LoVo (cell line): ENCODE measurements at regions not wholly inside any gene's neighbourhood (a gene's known extent, or its start where the extent isn't known, plus 50 kb on each side); places are given as distances from the start of the nearest gene placed in this dataset.

ENCODE experiments used
- DNase-seq: peaks from one replicate; pipeline ENCODE4 v3.0.0-alpha.2; 2016; ENCODE audit warnings: low spot score

DNA sequence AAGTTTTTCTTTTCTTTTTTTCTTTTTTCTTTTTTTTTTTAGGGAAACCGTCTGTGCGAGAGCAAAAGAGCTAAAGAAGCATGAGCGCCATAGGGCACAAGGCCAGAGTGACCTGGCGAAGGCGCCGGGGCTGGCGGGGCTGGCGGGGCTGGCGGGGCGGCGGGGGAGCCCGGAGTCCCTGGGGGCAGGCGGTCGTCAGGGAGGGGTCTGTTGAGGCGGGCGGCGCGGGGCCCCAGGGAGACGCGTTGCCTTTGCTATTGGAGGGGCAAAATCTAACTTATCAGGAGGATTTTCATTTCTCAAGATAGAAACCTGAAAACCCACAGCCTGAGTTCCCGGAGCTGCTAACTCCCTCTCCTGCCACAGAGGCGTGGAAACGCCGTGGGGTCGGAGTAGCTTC is 135.6 kb upstream of the SMAD1 start:
- DNase-seq = no peak

DNA sequence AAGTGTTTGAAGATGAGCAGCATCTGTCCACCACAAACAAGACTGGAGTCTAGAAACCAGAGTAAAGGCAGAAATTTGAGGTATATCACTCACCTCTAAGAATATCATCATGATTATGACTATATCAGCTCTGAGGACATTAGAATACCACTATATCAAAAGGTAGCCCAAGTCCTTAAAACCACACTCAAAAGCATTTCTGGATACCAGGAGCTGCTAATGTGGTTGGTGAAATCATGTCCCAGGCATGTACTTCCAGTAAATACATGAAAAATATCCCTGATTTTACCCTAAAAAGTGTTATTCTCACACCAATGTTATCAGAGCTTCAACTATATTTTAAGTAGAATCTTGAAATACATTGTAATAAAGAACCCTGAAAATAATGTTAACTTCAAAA is 136.3 kb upstream of the SMAD1 start:
- DNase-seq = no peak

DNA sequence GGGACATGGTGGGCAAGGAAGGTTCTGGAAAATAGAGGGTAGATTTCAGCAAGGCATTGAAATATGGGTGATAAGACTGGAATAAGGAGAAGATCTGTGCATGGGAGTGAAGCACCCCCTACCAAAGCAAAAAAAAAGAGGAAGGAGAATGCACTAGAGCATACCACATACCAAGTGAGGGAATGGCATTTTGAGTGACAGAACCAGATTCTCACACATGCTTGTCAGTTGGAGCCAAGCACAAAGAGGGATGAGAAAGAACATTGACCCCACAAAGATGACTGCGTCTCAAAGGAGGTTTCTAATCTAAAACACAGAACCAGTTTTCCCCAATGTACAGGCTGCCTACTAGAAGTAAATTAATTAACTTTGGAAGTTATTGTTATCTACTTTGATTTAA is 140.3 kb upstream of the SMAD1 start:
- DNase-seq = no peak

DNA sequence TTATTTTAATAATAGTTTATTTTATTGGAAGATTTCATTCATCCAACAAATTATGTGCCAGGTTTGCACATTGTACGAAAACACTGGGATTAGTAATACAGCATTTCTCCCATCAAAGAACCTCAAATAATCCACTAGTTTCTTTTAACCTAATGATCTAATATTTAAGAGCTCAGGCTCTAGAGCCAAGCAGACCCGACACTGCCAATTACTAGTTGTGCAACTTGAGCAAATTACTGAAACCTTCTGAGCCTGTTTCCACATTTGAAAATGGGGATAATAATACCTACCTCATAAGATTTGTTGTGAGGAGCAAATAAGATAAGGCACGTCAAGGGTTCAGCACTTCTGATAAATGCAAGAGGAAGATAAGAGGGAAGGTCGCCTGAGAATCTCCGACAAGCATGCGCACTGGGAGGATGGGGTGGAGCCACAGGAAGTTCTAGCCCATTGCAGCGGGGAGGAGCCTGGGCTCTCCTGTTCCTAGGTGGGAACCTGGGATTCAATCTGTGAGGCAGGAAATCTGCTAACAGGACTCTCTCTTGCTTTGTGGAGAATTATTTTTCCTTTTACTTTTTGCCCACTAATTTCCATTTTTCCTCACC is 141.5 kb upstream of the SMAD1 start:
- DNase-seq = no peak

DNA sequence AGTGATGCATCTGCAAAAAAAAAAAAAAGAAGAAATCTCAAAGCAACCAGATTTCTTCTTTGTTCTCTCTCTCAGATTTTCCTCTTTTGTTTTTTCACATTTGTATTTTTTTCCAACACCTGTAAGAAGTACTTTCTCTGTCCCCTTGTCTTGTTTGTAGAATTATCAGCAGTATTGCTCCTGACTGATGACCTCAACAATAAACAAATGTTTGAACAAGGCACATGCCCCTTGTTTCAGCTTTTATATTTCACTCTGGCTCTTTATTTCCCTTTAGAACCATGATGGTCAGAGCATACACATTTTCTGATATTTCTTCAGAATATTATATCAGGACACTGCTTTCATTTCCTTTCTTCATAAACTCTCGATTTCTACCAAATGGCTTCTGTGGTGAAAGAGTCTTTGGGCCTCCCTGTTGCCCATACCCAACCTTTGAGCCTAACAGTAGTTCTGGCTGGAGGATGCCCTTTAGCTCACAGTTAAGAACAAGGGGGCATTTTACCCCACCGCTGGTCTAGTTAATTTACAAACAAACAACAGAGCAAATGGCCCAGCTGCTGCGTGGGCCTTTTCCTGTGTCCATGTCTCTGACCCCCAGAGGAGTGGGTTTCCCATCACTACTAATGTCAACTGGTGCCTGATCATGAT is 142.5 kb upstream of the SMAD1 start:
- DNase-seq = no peak

DNA sequence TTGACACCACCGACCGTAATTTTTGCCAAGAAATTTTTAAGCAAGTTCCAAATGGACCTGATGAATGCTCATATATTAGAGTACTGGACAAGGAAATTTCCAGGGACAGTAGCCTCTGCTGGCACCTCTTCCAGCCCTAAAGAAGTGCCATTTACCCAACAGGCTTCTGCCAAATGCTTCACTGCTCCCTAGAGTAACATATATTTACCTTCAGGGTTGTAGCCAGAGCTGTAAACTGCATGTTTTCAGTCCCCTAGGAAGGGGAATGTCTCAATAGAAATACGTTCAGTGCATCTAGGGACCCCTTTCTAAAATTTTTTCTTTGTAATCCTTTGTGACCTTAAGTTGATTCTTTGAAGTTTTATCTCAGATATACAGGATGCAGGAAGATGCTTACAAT is 143.1 kb upstream of the SMAD1 start:
- no peak for DNase-seq

DNA sequence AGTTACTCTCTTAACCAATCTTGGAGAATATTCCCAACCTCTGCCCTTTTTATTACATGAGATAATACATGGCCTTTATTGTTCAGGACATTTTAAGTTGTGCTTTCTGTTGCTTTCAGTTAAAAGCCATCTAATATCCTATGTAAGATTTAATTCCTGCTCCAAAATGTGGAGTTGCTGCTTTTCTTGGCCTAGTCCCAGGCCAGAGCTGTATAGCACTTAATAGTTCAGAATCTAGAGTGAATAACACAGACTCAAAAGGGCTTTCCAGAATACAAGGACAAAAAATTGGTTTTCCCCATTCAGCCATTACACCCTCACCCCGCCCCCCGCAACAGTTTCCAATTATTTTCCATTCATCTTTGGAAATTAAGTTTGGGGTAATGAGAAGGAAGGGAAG is 144.3 kb upstream of the SMAD1 start:
- no peak for DNase-seq

DNA sequence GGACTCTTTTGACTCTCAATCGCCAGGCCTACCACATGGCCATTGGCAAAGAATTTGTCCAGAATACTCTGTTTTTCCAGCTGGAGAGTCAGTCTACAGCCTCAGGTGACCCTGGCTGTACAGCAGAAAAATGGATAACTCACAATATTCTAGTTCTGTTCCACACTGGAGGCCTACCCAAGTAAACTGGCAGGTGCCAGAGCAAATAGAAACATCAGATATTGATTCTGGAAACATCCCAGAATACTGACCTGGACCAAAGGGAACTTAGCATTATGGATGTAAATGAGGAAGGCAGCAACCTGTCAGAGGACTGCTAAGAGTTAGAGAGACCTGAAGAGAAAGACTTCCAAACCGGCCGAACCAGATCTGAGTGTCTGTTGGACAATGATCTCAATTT is 147.9 kb upstream of the SMAD1 start:
- DNase-seq = no peak

DNA sequence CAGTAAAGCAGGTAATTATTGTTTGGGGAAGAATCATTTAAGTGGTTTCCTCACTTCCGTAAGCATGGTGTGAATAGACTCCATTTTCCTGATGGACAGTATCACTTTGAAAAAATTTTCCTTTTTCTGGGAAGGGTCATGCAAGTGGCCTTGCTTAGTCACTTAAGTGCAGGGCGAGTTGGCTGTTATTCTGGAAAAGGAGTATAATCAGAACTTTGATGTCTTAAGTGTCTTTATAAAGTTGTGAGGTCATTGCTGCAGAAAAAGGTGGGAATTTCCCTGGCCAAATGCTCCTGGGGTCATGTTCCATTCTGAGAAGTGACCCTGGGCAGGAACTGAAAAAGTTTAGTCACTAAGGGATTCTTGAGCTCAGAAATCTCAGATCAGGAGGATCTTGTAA is 146.1 kb upstream of the OTUD4 start:
- DNase-seq = no peak

DNA sequence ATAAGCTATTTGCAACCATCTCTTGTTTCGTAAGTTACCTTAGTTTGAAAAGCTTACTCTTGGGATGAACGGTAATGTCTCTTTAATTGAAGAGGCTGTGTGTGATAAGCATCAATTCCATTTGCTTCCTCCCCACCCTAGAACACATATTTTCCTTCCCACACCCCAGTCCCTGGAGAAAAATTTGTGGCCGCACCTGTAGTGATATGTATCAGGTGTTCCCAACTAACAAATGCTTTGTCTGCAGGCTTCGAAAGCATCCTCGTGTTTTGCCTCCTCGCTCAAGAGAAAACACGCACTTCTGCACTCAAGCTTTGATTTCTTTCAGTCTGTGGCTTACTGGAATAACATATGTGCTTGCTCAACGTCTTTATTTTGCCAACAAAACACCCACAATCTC is 143.8 kb upstream of the OTUD4 start:
- DNase-seq = no peak

DNA sequence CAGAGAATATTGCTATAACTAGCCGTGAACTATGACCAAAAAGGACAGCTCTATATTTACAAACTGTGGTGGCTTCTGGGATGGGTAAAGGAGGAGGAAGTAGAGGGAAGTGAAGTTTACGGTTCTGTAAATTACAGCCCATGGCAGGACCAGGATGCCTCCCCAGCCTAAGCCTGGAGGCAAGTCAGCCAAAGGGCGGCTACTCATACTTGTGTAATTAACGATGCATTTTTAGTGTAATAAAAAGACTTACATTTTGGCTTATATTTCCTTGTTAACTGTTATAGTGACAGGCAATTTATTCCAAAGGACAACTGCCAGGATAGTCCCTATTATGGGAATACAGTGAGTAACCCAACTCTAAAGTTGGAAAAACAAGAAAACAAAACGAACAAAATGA is 139.9 kb upstream of the OTUD4 start:
- DNase-seq = peak; percentile 2

DNA sequence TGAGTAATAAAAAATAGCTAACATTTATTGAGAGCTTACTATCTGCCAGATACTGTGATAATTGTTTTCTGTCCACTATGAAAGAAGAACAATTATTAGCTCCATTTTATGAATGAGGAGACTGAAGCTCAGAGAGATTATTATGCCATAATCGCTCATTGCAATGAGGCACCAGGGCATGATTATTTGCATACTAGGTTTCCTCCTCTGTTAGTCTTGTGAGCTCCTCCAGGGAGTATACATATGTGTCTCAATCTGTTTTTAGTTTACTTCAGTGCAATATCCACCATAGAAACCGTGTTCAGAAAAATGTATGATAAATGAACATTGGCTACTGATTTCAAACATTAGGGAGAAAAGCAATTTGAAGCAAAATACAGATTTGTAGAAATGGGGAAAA is 139.4 kb upstream of the OTUD4 start:
- DNase-seq = no peak

DNA sequence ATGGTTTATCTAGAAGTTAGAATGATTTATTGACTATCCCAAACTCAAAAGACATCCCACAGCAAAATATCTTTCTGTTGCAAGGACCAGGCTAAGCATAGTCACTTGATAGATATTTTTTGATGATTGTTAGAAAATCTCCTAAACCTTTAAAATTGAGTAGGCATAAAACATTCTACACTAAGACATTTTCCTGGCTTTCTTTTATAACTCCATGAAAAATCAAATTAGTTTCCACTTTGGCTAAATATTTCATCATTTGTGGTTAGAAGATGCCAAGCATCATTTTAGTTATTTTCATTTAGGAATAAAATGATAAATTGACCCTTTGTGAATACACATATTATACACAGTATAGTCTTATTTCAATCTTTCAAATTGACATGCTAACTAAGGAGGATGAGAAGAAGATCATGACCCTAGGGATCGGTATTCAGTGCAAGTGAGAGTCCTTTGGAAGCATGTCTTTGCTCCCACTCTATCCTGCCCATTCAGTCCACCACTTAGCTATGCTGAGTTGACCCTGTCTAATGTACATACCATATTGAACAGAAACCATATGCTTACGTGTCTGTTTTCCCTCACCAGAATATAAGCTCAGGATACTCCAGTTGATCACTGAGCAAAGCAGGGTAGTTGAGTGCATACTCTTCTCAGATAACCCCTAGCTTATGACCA is 136.6 kb upstream of the OTUD4 start:
- DNase-seq = no peak

DNA sequence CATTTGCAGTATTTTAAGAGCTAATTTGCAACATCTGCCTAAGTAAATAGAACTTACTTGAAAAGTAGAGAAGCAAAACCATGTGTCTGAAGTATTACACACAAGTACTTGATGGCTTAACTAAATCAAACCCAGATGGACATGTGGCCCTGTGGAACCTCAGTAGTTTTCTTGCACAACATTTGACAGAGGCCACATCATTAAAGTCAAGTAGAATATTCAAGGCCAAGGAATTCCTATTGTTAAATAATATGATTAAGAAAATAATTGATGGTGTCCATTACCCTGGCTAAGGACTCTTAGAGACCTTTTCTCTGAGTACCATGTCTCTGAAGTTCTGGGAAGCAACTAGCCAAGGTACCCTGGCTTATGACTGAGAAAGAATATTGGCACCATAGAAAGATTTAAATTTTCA is 135.4 kb upstream of the OTUD4 start:
- no peak for DNase-seq

DNA sequence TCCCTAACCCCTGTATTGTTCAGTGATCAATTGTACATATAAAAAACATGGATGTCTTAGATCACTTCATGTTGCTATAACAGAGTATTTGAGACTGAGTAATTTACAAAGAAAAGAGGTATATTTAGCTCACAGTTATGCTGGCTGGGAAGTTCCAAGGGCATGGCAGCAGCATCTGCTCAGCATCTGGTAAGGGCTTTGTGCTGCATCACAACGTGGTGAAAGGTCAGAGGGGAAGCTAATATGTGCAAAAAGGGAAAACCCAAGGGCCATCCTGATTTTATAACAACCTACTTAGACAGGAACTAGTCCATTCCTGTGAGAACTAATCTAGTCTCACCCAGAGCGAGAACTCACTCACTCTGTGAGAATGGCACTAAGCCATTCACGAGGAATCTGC is 128.2 kb upstream of the OTUD4 start:
- DNase-seq = no peak

DNA sequence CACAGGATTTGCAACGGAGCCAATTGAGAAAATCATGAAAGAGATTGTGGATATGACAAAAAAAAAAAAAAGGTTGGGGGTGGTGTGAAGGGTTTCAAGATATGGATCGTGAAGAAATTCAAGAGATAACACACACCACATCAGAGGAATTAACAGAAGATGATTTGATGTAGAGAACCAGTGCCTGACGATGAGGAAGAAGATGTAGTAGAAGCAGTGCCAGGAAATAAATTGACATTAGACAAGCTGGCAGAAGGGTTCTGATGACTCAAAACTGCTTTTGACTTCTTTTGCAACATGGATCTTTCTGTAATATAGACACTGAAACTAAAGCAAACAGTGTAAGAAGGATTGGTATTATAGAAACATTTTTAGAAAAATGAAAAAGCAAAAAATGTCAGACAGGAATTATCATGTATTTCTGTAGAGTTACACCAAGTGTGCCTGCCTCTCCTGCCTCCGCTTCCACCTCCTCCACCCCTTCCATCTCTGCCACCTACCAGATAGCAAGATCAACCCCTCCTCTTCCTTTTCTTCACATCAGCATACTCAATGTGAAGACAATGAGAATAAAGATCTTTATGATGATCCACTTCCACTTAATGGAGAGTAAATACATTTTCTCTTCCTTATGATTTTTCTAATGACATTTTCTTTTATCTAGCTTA is 127.5 kb upstream of the OTUD4 start:
- DNase-seq = no peak

DNA sequence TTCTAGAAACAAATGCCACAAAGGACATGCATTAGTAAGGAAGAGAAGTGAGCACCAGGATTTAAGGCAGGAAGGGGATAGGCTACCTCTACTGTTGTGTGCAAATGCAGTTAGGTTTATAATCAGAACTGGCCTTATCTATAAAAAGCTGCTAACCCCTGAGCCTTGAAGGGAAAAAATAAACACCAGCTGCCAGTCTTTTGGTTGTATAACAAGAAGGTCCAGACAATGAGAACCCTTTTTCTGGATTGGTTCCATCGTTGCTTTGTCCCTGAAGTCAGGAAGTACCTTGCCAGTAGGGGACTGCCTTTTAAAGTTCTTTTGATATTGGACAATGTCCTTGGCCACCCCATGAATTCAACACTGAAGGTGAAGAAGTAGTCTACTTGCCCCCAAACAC is 126.7 kb upstream of the OTUD4 start:
- no peak for DNase-seq

DNA sequence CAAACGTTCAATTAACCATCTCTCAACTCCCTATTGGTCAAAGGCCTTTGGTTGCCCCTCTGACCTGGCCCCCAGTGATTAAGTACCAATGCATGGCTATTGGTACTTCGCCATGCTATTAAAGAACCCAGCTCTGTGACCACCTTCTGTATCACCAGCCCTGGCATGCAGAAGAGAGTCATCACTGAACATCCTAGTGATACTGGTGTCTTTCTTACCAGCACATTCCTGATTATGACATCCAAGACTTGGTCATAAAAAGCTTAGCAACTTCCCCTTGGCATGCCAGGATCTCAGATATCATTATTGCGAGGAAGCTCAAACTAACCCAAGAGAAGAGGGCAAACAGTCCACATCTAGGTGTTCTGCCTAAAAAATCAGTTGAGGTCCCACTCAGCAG is 122.3 kb upstream of the OTUD4 start:
- no peak for DNase-seq

DNA sequence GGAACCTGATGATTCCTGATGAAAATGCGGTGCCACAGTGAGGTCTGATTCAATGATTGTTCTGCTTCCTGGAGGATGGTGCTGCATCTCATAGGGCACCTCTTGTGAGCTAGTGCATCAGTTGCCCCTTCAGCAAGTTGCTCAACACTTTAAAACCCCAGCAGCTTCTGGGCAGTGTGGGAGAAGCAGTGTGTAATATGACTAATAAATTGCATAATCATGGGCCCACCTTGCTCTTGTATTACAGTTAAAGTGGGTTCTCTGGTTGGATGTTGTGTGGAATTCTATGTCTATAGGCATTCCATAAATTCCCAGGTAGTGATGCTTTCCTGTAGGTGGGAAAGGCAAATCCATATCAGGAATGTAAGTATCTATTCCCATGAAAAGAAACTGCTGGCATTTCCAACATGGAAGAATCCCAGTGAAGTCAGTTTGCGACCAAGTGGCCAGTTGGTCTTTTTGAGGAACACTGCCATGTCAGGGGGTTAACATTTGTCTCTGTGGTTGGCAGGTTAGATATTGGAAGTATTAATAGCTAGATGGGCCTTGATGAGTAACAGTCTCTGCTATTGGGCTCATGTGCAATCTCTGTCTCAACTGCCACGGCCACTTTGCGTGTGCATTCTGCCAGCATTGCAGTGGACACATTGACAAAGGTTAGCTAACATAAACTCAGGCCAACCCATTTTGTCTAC is 121.1 kb upstream of the OTUD4 start:
- DNase-seq = no peak

DNA sequence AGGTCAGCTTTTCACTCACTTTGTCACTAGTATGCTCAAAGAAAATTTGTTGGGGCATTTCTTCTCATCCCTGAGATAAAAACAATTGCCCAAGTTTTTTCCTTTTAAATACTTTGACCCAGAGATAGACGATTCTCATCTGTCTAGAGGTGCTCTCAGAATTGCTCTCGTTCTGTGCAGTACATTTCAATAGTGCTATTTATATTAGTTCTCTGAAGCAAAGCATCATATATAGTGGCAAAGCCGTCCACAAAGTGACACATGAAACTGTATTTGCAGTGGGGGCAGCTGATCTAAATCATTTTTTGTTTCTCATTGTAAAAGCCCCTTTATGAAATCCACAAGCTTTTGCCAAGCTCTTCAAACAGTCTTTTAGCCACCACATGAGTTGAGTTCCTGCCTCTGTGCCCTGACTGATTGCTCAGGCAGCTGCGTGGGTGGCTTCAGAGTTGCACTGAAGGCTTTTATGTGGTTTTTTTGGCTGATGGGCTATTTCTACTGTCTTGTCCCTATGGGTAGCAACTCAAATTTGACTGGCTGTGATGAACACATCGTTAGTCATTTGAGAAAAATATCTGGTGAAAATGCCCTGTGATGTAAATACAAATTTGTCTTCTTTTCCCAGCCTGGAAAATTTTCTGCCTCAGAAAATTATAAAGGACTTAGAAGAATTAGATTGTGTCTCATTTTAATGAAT is 119.1 kb upstream of the OTUD4 start:
- DNase-seq = no peak

DNA sequence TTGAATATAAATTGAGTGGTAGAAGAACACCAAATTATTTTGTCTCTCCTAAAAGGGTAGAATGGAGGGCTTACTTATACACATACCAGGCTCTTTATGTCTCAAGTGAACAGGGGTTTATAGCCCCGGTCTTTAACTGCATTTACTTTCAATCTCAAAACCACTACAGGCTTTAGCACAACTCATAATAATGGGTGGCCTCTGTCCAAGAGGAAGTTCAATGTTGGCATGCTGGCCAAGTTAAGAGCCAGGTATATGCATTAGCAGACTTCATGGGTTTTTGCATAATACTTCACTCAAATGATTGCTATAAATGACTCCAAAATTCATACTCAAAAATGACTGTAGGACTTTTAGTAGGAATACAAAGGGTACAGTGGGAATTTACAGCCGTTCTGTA is 118.5 kb upstream of the OTUD4 start:
- peak; percentile 18 for DNase-seq

DNA sequence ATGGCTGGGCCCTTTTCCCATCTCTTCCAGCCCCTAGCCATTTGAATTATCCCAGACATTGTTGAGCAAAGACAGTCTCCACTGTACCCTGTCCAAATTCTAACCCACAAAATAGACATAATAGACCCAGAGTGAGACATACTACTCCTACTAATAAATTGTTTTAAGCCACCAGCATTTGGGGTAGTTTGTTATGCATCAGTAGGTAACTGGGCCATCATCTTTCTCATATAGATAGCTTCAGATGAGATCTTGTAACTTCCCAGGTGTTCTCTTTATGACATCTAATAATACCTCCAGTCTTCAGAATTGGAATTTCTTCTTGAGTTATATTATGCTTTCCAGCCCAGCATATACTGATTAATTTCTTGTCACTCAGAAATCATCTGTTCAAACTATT is 117.2 kb upstream of the OTUD4 start:
- no peak for DNase-seq
